ENCODE measurements at regions not wholly inside any gene's neighbourhood (a gene's known extent, or its start where the extent isn't known, plus 50 kb on each side); places are given as distances from the start of the nearest gene placed in this dataset.

- DNase-seq = no peak
Observed at GRCh38 chr1:184813528-184814089, 59.0 kb upstream of the EDEM3 start.

GRCh38 chr1:184811439-184812111, 56.9 kb upstream of the EDEM3 start:
- DNase-seq = no peak

GRCh38 chr1:184810735-184811343, 56.2 kb upstream of the EDEM3 start:
- DNase-seq = no peak

- no peak for DNase-seq
Observed at GRCh38 chr1:184806296-184806721, 51.7 kb upstream of the EDEM3 start.

GRCh38 chr1:184805667-184806295, 51.1 kb upstream of the EDEM3 start:
- peak; percentile 28 for DNase-seq

All from NCI-H226 (cell line).